ENCODE measurements at regions not wholly inside any gene's neighbourhood (a gene's known extent, or its start where the extent isn't known, plus 50 kb on each side); places are given as distances from the start of the nearest gene placed in this dataset.

- TF ChIP-seq HNRNPH1 (optimal IDR thresholded peaks at IDR 0.05; ENCODE audit: low read depth, low read length) (no peak), SIN3A (IDR thresholded peaks at IDR 0.05; ENCODE audit: borderline replicate concordance in 2 of 2, control insufficient read depth in 1 of 2, low read depth in 2 of 2, low read length in 2 of 2) (no peak), CBX1 (IDR thresholded peaks at IDR 0.05; ENCODE audit: low read depth) (no peak), IFI16 (CRISPR knock-in tag; IDR thresholded peaks at IDR 0.05) (no peak), HEY1 (CRISPR knock-in tag; IDR thresholded peaks at IDR 0.05; ENCODE audit: borderline replicate concordance) (no peak), ARID2 (IDR thresholded peaks at IDR 0.05) (no peak), U2AF2 (optimal IDR thresholded peaks at IDR 0.05; ENCODE audit: low read depth, low read length) (no peak)
- TF ChIP-seq, protein P1, sequence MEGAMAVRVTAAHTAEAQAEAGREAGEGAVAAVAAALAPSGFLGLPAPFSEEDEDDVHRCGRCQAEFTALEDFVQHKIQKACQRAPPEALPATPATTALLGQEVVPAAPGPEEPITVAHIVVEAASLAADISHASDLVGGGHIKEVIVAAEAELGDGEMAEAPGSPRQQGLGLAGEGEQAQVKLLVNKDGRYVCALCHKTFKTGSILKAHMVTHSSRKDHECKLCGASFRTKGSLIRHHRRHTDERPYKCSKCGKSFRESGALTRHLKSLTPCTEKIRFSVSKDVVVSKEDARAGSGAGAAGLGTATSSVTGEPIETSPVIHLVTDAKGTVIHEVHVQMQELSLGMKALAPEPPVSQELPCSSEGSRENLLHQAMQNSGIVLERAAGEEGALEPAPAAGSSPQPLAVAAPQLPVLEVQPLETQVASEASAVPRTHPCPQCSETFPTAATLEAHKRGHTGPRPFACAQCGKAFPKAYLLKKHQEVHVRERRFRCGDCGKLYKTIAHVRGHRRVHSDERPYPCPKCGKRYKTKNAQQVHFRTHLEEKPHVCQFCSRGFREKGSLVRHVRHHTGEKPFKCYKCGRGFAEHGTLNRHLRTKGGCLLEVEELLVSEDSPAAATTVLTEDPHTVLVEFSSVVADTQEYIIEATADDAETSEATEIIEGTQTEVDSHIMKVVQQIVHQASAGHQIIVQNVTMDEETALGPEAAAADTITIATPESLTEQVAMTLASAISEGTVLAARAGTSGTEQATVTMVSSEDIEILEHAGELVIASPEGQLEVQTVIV (CRISPR knock-in tag; IDR thresholded peaks at IDR 0.05; ENCODE audit: borderline replicate concordance): no peak
These were observed 83.9 kb downstream of the ING1 start (continued) for GRCh38 chr13:110797230-110797877.
